M059J (cell line): ENCODE measurements at regions not wholly inside any gene's neighbourhood (a gene's known extent, or its start where the extent isn't known, plus 50 kb on each side); places are given as distances from the start of the nearest gene placed in this dataset.

Experiments used
- DNase-seq: peaks from one replicate; pipeline ENCODE4 v3.0.0-alpha.2; 2012; ENCODE audit warnings: low read depth

GRCh38 chr18:57243624-57244179 lies 96.8 kb downstream of the BOD1L2 start:
- no peak for DNase-seq

DNA sequence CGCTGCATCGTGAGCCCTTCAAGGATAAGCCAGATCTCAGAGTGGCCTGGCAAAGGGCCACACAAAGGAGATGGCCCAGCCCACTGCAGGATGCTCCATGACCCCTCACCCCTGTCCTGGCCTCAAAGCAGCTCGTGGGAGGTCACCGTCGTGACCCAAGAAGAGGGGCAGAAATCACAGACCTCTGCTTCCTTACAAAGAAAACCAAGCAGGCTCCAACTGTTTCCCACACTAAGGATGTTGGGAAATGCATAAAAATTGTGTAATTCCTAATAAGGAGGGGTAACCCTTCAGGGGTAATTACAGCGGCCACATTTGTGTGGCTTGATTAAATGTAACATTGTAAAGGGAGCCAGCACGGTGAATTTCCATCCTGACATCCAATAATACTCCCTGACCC lies 102.3 kb downstream of the BOD1L2 start:
- no peak for DNase-seq

GRCh38 chr18:57249883-57250282 lies 102.5 kb upstream of the ST8SIA3 start:
- no peak for DNase-seq

- no peak for DNase-seq
Observed at GRCh38 chr18:57251747-57252146, 100.6 kb upstream of the ST8SIA3 start.

DNA sequence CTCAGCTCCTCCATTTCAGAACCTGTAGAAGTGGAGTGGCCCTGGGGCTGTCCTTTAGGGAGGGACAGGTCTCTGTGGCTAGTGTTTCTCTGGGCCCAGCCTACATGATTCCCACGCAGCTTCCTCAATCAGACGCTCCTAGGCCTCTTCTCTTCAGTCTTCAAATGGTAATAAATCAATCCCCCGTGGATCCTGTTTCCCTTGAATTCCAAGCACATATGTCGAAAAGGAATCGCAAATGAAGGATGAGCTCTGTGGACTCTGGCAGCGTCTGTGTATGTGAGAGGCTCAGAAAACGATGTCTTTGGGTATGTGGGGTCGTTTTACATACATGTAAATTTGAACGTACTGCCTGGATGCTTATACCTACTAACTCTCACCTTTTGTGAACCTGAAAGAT lies 98.5 kb upstream of the ST8SIA3 start:
- no peak for DNase-seq

DNA sequence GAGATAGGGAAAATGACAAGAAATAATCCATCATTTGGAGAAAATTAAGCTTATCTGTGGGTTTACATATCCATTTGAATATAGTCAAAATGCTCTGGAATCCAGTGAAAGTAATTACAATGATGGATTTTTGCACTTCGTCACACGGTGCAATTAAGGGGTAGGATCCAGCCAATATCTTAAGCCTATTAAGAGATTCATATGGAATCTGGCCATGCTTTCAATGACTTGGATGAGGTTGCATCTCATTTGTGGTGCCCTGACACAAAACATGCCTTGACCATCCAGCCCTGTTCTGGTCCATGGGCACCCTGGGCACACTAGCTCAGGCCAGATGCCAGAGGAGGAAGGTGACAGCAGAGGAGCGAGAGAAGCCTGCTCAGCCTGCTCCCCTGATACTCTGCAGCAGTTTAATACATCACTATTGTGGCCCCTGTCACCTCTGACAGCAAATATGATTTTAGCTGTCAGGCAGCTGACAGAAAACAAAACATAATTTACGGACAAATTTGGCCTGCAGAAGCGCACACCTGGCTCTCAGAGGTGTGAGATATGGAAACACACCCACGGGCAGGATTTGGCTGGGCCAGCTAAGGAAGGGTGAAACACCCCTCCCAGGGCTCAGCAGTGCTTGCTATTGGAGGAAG lies 94.1 kb upstream of the ST8SIA3 start:
- DNase-seq, result no peak

DNA sequence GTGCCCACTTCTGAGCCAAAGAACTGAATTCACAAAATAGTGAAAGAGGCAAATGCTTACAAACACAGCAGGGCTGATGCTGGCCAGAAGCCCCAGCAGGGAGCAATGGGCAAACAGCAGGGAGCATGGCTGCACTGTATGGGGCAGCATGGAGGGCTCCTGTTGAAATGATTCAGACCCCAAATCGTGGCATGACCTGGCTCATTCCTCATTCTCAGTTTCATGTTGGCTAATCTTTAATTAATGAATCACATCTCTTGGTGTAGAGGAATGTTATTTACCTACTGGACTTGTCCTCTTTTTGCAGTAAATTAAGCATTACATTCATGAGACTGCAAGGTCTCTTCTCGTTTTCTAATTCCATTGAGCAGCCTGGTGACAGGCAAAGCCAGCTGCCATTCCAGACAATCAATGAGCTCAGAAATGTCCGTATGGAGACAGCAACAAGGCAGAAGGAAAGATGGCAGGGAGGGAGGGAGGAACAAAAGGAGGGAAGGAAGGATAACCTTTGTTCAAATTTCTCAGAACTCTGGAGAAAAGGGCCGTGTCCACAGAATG lies 84.9 kb upstream of the ST8SIA3 start:
- DNase-seq, result no peak

DNA sequence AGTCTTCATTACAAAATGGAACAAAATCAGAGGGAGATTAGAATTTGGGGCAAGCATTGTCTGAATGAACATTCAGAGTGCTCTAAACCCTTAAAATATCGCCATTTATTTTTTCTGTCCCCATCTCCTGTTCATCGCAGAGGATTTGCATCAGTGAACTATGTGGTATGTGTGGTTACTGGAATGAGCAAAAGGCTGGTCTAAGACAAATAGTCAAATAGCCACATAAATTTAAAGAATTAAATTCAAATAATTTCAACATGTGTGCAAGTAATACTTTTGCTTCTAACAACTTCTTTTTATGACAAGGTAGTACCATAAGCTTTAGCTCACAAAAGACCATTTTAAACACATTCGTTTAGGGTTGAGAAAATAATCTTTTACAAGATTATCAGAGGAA lies 82.6 kb upstream of the ST8SIA3 start:
- no peak for DNase-seq

- no peak for DNase-seq
Observed at GRCh38 chr18:57270156-57270555, 82.2 kb upstream of the ST8SIA3 start.

GRCh38 chr18:57273194-57273593 lies 79.2 kb upstream of the ST8SIA3 start:
- DNase-seq, result no peak

GRCh38 chr18:57275111-57275510 lies 77.2 kb upstream of the ST8SIA3 start:
- DNase-seq, result no peak

- no peak for DNase-seq
Observed at GRCh38 chr18:57276829-57277228, 75.5 kb upstream of the ST8SIA3 start.

GRCh38 chr18:57278933-57279332 lies 73.4 kb upstream of the ST8SIA3 start:
- no peak for DNase-seq

DNA sequence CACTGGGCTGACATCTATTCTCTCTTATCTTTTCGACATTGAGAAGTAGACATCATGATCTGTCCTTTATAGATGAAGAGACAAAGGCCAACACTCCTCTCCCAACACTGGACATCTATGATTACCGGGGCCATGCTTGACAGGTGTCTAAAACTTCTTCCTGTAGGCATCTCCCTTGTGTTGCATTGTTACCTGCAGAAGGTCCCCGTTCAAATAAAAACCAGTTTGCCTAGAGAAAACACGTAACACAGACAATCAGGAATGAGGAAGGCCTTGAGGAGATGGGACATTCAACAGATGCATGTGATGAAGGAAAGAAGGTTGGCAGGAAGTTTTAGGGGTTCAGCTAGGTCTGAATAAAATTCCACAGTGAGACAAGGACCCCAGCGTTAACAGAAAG lies 70.8 kb upstream of the ST8SIA3 start:
- DNase-seq, result no peak

- no peak for DNase-seq
Observed at GRCh38 chr18:57286949-57287348, 65.4 kb upstream of the ST8SIA3 start.

DNA sequence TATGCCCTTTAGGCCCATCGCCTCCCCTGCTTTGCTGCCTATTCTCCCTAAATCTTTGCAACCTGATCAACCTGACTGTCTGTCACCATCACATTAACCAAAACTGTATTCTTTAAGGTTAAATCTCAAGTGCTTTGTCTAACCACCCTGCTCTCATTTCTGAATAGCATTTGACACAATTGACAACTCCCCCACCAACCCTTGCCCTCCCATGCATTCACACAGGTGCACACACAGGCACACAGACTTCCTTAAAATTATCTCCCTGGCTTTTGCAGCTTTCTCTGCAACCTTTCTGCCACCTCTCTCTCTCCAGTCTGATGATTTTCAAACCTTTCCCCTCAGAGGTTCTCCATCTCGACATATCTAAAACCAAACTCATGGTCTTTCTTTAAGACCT lies 64.6 kb upstream of the ST8SIA3 start:
- no peak for DNase-seq

DNA sequence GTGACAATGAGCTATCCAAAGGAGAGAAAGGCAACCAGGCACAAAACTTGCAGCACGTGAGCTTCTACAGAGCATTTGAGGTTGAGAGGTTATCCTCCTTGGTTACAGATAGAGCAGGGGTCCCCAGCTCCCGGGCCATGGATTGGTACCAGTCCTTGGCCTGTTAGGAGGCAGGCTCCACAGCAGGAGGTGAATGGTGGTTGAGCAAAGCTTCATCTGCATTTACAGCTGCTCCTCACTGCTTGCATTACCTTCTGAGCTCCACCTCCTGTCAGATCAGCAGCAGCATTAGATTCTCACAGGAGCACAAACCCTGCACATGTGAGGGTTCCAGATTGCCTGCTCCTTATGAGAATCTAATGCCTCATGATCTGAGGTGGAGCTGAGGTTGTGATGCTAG lies 57.8 kb upstream of the ST8SIA3 start:
- no peak for DNase-seq

- no peak for DNase-seq
Observed at GRCh38 chr18:57296336-57296735, 56.0 kb upstream of the ST8SIA3 start.

- no peak for DNase-seq
Observed at GRCh38 chr18:57297306-57297705, 55.1 kb upstream of the ST8SIA3 start.

- no peak for DNase-seq
Observed at GRCh38 chr18:57299931-57300330, 52.4 kb upstream of the ST8SIA3 start.

DNA sequence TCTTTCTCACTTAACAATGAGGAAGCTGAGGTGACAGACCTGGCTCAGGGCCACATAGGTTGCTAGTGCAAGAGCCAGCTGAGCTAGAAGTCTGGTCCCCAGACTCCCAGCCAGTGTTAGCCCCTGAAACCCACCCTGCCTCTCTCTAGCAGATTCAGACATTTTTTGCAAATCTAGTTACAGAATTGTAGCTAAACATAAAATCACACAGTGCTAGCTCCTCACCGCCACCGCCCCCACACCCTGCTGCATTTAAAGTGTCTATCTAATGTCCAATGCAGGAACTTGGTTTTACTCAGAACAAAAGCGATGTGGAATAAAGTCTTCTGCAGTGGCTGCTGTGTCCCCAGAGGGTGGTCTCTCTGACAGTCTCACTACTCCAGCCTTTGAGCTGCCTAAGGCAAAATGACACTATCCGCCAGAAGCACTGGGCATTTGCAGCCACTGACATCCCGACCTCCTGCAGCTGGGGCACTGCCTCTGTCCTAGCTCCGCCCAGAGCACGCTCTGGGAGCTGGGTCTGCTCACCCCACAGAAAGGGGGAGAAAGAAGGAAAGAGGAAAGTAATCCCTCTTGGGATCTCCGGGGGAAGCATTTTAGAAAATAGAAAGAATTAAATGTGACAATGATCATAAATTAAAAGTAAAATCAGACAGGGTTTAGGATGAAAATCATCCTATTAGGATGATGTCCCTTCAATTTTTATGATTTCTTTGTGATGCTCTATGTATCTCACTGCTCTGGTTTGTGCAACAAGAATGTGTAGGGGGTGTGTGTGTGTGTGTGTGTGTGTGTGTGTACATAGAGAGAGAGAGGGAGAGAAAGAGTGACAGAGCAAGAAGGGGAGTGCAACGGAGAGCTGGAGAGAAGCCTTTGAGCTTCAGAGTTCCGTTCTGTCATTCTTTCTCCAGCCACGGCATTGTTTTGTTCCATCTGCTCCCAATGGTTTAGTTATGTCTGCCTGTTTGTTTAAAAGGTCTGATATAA lies 50.5 kb upstream of the ST8SIA3 start:
- no peak for DNase-seq
